SU-DHL-6 (cell line): ENCODE measurements at regions not wholly inside any gene's neighbourhood (a gene's known extent, or its start where the extent isn't known, plus 50 kb on each side); places are given as distances from the start of the nearest gene placed in this dataset.

Source experiments
- H2AFZ ChIP-seq: fragments of 200-600 bp; sonication (generic); 2 replicates; pipeline ENCODE4 v1.6.1; 2014; ENCODE audit warnings: low read depth, mild to moderate bottlenecking, moderate library complexity, mixed read lengths, antibody characterized with exemption, low read length; ENCODE audit not compliant: severe bottlenecking
- H3F3A ChIP-seq: fragments of 200-600 bp; shearing (Covaris generic); 2 replicates; pipeline ENCODE4 v1.6.0; 2016; ENCODE audit warnings: antibody characterized with exemption, mild to moderate bottlenecking; ENCODE audit not compliant: insufficient read depth
- H3K27ac ChIP-seq: fragments of 200-600 bp; sonication (generic); 2 replicates; pipeline ENCODE4 v1.5.1; 2016; ENCODE audit warnings: low read depth, mild to moderate bottlenecking, low read length, moderate library complexity, mixed read lengths
- H3K27me3 ChIP-seq: fragments of 200-600 bp; sonication (generic), shearing (Covaris generic); 2 replicates; pipeline ENCODE4 v1.6.0; 2014; ENCODE audit warnings: mild to moderate bottlenecking, low read length
- H3K36me3 ChIP-seq: fragments of 200-600 bp; sonication (generic); 2 replicates; pipeline ENCODE4 v1.6.1; 2014; ENCODE audit warnings: mild to moderate bottlenecking, low read length, mixed read lengths
- H3K4me2 ChIP-seq: fragments of 300-600, 200-600 bp; shearing (Covaris generic), sonication (generic); 2 replicates; pipeline ENCODE4 v1.6.0; 2014; ENCODE audit warnings: low read length, low read depth, mild to moderate bottlenecking; ENCODE audit not compliant: poor library complexity, severe bottlenecking
- H3K4me3 ChIP-seq: fragments of 200-600 bp; sonication (generic); 2 replicates; pipeline ENCODE4 v1.5.1; 2014; ENCODE audit warnings: antibody characterized with exemption, low read length, mild to moderate bottlenecking, mixed read lengths; ENCODE audit not compliant: insufficient read depth, poor library complexity, severe bottlenecking
- H3K79me2 ChIP-seq: fragments of 200-600 bp; sonication (generic); 2 replicates; pipeline ENCODE4 v1.6.1; 2014; ENCODE audit warnings: mild to moderate bottlenecking, low read length, moderate library complexity; ENCODE audit not compliant: insufficient read depth
- H3K9ac ChIP-seq: fragments of 200-600 bp; sonication (generic); 2 replicates; pipeline ENCODE4 v1.7.0; 2014; ENCODE audit warnings: mild to moderate bottlenecking, low read length
- H3K9me2 ChIP-seq: fragments of 200-600 bp; sonication (generic); replicated peaks from 2 replicates; pipeline ENCODE4 v1.6.1; 2014; ENCODE audit warnings: low read length; ENCODE audit not compliant: insufficient read depth
- H3K9me3 ChIP-seq: fragments of 200-600 bp; sonication (generic); 2 replicates; pipeline ENCODE4 v1.6.1; 2014; ENCODE audit warnings: low read length, mixed read lengths; ENCODE audit not compliant: insufficient read depth
- H4K20me1 ChIP-seq: fragments of 200-600 bp; sonication (generic); 2 replicates; pipeline ENCODE4 v1.6.1; 2014; ENCODE audit warnings: low read depth, mild to moderate bottlenecking, antibody characterized with exemption, low read length, moderate library complexity, mixed read lengths
- CTCF ChIP-seq: fragments of 200-600 bp; sonication (generic); IDR thresholded peaks from one replicate; pipeline ENCODE4 v1.5.1; 2017; ENCODE audit warnings: antibody characterized with exemption, mild to moderate bottlenecking, low read length, moderate library complexity; ENCODE audit not compliant: insufficient read depth, poor library complexity, severe bottlenecking
- EZH2phosphoT487 ChIP-seq: fragments of 200-600 bp; sonication (generic), shearing (Covaris generic); conservative IDR thresholded peaks from 2 replicates; pipeline ENCODE4 v1.6.1; 2018; ENCODE audit warnings: mild to moderate bottlenecking, antibody characterized with exemption, low read length, moderate library complexity, mixed read lengths

- TF ChIP-seq EZH2phosphoT487 = no peak
- no peaks in the 10 kb centered on the region for H3K9me3 ChIP-seq
- H3F3A ChIP-seq = no peaks in the 10 kb centered on the region
- no peak overlapping the region for H3K9ac ChIP-seq
- H3K4me2 ChIP-seq = no peak overlapping the region
- H3K9me2 ChIP-seq = no peaks in the 10 kb centered on the region
- no peak overlapping the region for H2AFZ ChIP-seq
- H4K20me1 ChIP-seq = no peaks in the 10 kb centered on the region
- no peak overlapping the region for H3K27ac ChIP-seq
- H3K27me3 ChIP-seq = no peaks in the 10 kb centered on the region
- no peak overlapping the region for H3K4me3 ChIP-seq
- no peaks in the 10 kb centered on the region for H3K79me2 ChIP-seq
- no peaks in the 10 kb centered on the region for H3K36me3 ChIP-seq
These were observed 389.5 kb downstream of the FOXG1 start for GRCh38 chr14:29156096-29156495.

DNA sequence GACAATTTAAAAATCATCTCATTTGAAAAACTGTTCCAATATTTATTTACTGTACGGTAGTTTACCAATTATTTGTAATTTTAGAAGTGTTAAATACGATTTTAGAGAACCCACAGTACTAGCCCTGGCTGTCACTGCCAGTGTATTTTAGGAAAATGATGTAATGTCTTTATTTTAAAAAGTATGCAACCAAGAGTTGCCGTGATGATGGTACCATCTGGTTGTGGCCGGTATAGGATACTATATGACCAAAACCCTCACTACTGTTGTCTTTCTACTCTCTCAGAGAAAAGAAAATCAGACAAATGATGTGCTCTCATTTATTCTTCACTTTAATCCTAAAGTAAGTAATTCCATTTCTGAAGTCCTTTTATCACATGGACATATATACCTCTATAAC lies 395.0 kb downstream of the FOXG1 start:
- Histone ChIP-seq H3K36me3 (no peaks in the 10 kb centered on the region), H3F3A (no peaks in the 10 kb centered on the region; the same call in 1 of the 2 replicates), H3K27ac (no peak overlapping the region; the same call in 1 of the 2 replicates), H4K20me1 (no peaks in the 10 kb centered on the region), H3K9me3 (no peaks in the 10 kb centered on the region), H2AFZ (no peak overlapping the region), H3K9me2 (no peaks in the 10 kb centered on the region), H3K4me3 (no peak overlapping the region), H3K9ac (no peak overlapping the region), H3K4me2 (peak overlapping the region; percentile 14), H3K27me3 (no peaks in the 10 kb centered on the region), H3K79me2 (no peaks in the 10 kb centered on the region)
- TF ChIP-seq CTCF (no peak), EZH2phosphoT487 (no peak)

- Histone ChIP-seq H3K4me2 (no peak overlapping the region), H3K9me2 (no peaks in the 10 kb centered on the region), H4K20me1 (no peaks in the 10 kb centered on the region), H3K4me3 (no peak overlapping the region), H3K27me3 (no peaks in the 10 kb centered on the region), H3K9ac (no peak overlapping the region), H3K27ac (no peak overlapping the region), H2AFZ (peak overlapping the region; percentile 21), H3K79me2 (no peaks in the 10 kb centered on the region), H3F3A (no peaks in the 10 kb centered on the region; the same call in 1 of the 2 replicates), H3K9me3 (no peaks in the 10 kb centered on the region), H3K36me3 (no peaks in the 10 kb centered on the region)
- TF ChIP-seq EZH2phosphoT487 (no peak), CTCF (no peak)
These were observed 396.5 kb downstream of the FOXG1 start for GRCh38 chr14:29163109-29163508.

DNA sequence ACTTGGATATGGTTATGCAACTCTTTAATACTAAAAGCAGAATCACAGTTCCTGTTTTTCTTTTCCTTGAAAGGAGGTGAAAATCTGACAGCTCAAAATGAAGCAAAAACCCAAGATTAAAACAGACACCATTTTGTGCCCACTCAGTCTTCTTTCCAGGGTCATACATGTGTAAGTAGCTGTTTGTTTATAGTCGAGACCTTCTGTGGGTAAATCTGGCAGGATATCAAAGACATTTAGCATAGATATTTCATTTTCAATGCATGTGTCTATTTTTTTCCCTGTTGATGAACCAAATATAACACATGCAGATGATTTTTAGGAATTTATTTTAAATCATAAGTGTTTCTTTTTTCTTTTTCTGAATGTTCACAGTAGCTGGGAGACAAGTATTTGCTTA lies 398.8 kb downstream of the FOXG1 start:
- no peaks in the 10 kb centered on the region for H4K20me1 ChIP-seq
- H3K79me2 ChIP-seq = no peaks in the 10 kb centered on the region
- H3K36me3 ChIP-seq = no peaks in the 10 kb centered on the region
- TF ChIP-seq CTCF = no peak
- no peak for TF ChIP-seq EZH2phosphoT487
- H3K27me3 ChIP-seq = no peaks in the 10 kb centered on the region
- no peak overlapping the region for H3K9ac ChIP-seq
- no peaks in the 10 kb centered on the region for H3K9me2 ChIP-seq
- H3F3A ChIP-seq = no peaks in the 10 kb centered on the region; the same call in 1 of the 2 replicates
- H2AFZ ChIP-seq = no peak overlapping the region
- H3K9me3 ChIP-seq = peaks cover 5% of the 10 kb centered on the region; the same call in 1 of the 2 replicates
- no peak overlapping the region for H3K4me2 ChIP-seq
- H3K4me3 ChIP-seq = no peak overlapping the region
- H3K27ac ChIP-seq = no peak overlapping the region
